ENCODE measurements at regions not wholly inside any gene's neighbourhood (a gene's known extent, or its start where the extent isn't known, plus 50 kb on each side); places are given as distances from the start of the nearest gene placed in this dataset.

DNA sequence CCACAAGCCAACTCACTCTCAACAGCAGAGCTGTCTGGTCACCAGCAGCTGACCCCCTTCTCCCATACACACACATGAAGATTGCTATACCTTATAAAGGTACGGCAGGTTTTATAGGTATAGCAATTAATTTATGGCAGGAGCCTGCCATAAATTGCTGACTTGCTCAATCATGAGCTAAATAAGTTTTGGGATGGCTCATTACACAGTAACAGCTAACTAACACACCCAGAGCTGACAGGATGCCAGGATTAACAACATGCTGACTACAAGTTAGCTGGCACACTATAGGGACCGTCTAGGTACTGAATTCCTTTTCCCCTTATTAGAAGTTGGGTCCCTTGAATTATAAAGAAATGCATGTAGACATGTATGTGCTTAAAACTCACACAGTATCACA, 150.3 kb upstream of the KCNJ18 start:
- no peak for DNase-seq (ENCODE audit: low spot score)
- WGBS = 82% methylated on average over 2 of the region's 2 CpGs

More for the DNA sequence above, 150.3 kb upstream of the KCNJ18 start:
- Histone ChIP-seq H3K4me3 (ENCODE audit: low read depth in 1 of 3, low read length in 3 of 3) (no peak overlapping the region), H3K27me3 (ENCODE audit: control insufficient read depth in 4 of 4, insufficient read depth in 4 of 4, low read length in 3 of 4) (no peaks in the 10 kb centered on the region), H3K9ac (ENCODE audit: low read depth in 1 of 2, low read length in 2 of 2) (no peak overlapping the region), H3K36me3 (ENCODE audit: control insufficient read depth in 4 of 4, insufficient read depth in 3 of 4, low read depth in 1 of 4, low read length in 3 of 4) (peaks cover 0 to 2% (median 0%) of the 10 kb centered on the region in 4 donors), H3K9me3 (ENCODE audit: control insufficient read depth in 4 of 4, low read length in 3 of 4) (peaks cover 0 to 7% (median 0%) of the 10 kb centered on the region in 4 donors), H3K4me1 (ENCODE audit: control insufficient read depth in 4 of 4, insufficient read depth in 4 of 4, low read length in 3 of 4) (no peaks in the 10 kb centered on the region), H3K27ac (ENCODE audit: low read depth in 1 of 2, low read length in 2 of 2) (no peak overlapping the region)
- TF ChIP-seq YY1 (IDR thresholded peaks at IDR 0.05) = no peak
- no peak for TF ChIP-seq JUND (IDR thresholded peaks at IDR 0.05)
- no peak for TF ChIP-seq REST (IDR thresholded peaks at IDR 0.05)
- no peak for TF ChIP-seq CTCF (IDR thresholded peaks at IDR 0.05; ENCODE audit: low read depth, low read length, missing input control)
- TF ChIP-seq, protein P1, sequence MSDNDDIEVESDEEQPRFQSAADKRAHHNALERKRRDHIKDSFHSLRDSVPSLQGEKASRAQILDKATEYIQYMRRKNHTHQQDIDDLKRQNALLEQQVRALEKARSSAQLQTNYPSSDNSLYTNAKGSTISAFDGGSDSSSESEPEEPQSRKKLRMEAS (IDR thresholded peaks at IDR 0.05) = no peak
- no peak for TF ChIP-seq ZBTB33 (IDR thresholded peaks at IDR 0.05)
